Colonic mucosa (tissue), 4 donors: ENCODE measurements at regions not wholly inside any gene's neighbourhood (a gene's known extent, or its start where the extent isn't known, plus 50 kb on each side); places are given as distances from the start of the nearest gene placed in this dataset.

Source experiments
- DNase-seq: peaks from one replicate; pipeline ENCODE4 v3.0.0-alpha.2; 2020
- H3K27ac ChIP-seq: fragments of 200-600 bp; one replicate; pipeline ENCODE4 v1.8.0; 2021
- H3K27me3 ChIP-seq: fragments of 200-600 bp; one replicate; pipeline ENCODE4 v1.8.0; 2021
- H3K36me3 ChIP-seq: fragments of 200-600 bp; one replicate; pipeline ENCODE4 v1.8.0; 2021
- H3K4me1 ChIP-seq: fragments of 200-600 bp; one replicate; pipeline ENCODE4 v1.8.0; 2021; ENCODE audit warnings: mild to moderate bottlenecking
- H3K4me3 ChIP-seq: fragments of 200-600 bp; one replicate; pipeline ENCODE4 v1.8.0; 2021
- H3K9ac ChIP-seq, 2 donors: one replicate each; pipeline ENCODE4 v1.7.0; 2013; ENCODE audit warnings: control low read depth in 2 of 2, low read depth in 2 of 2, low read length in 2 of 2
- H3K9me3 ChIP-seq: fragments of 200-600 bp; one replicate; pipeline ENCODE4 v1.8.0; 2021
- CTCF ChIP-seq: fragments of 200-600 bp; IDR thresholded peaks from one replicate; pipeline ENCODE4 v1.8.0; 2022; ENCODE audit warnings: antibody characterized with exemption, mild to moderate bottlenecking
- intact Hi-C: fragments of 100-400 bp; cut with DNase I; formaldehyde crosslinking; loops from one replicate; pipeline ENCODE4 v1.14.1; 2022
- donor health status: healthy.
- donor health status: DM: no; HTN: no; CAD: no.
- donor health status: DM: no; HTN: no; CAD: no.

GRCh38 chr21:38165466-38166172, 91.2 kb upstream of the KCNJ15 start:
- no peak for DNase-seq
- Histone ChIP-seq H3K9me3 (no peaks in the 10 kb centered on the region), H3K36me3 (no peaks in the 10 kb centered on the region), H3K4me1 (no peaks in the 10 kb centered on the region), H3K9ac (no peak overlapping the region), H3K4me3 (no peak overlapping the region), H3K27me3 (no peaks in the 10 kb centered on the region), H3K27ac (no peak overlapping the region)
- no peak for TF ChIP-seq CTCF
- intact Hi-C loops, result no loop called here

- Histone ChIP-seq H3K4me1 (no peaks in the 10 kb centered on the region), H3K27me3 (no peaks in the 10 kb centered on the region), H3K4me3 (no peak overlapping the region), H3K9me3 (no peaks in the 10 kb centered on the region), H3K36me3 (no peaks in the 10 kb centered on the region), H3K9ac (no peak overlapping the region), H3K27ac (no peak overlapping the region)
- no peak for TF ChIP-seq CTCF
- intact Hi-C loops, result no loop called here
- no peak for DNase-seq
Observed at GRCh38 chr21:38166173-38166535, 90.6 kb upstream of the KCNJ15 start.

- intact Hi-C loops, result no loop called here
- H3K27ac ChIP-seq, result no peak overlapping the region
- no peak overlapping the region for H3K9ac ChIP-seq
- H3K36me3 ChIP-seq, result no peaks in the 10 kb centered on the region
- H3K9me3 ChIP-seq, result no peaks in the 10 kb centered on the region
- no peak for DNase-seq
- no peaks in the 10 kb centered on the region for H3K27me3 ChIP-seq
- H3K4me3 ChIP-seq, result no peak overlapping the region
- TF ChIP-seq CTCF, result no peak
- no peaks in the 10 kb centered on the region for H3K4me1 ChIP-seq
Observed at GRCh38 chr21:38167345-38167744, 89.4 kb upstream of the KCNJ15 start.

- Histone ChIP-seq H3K27ac (no peak overlapping the region), H3K27me3 (no peaks in the 10 kb centered on the region), H3K4me3 (no peak overlapping the region), H3K9me3 (no peaks in the 10 kb centered on the region), H3K9ac (no peak overlapping the region), H3K4me1 (no peaks in the 10 kb centered on the region), H3K36me3 (no peaks in the 10 kb centered on the region)
- no peak for DNase-seq
- TF ChIP-seq CTCF, result no peak
- intact Hi-C loops, result no loop called here
Observed at GRCh38 chr21:38170283-38170682, 86.5 kb upstream of the KCNJ15 start.

- Histone ChIP-seq H3K27ac (no peak overlapping the region), H3K4me1 (no peaks in the 10 kb centered on the region), H3K9ac (no peak overlapping the region), H3K4me3 (no peak overlapping the region), H3K27me3 (no peaks in the 10 kb centered on the region), H3K36me3 (no peaks in the 10 kb centered on the region), H3K9me3 (no peaks in the 10 kb centered on the region)
- intact Hi-C loops, result no loop called here
- TF ChIP-seq CTCF, result no peak
- DNase-seq, result no peak
Observed at GRCh38 chr21:38170704-38171682, 85.8 kb upstream of the KCNJ15 start.
